B cell (primary cell): ENCODE measurements at regions not wholly inside any gene's neighbourhood (a gene's known extent, or its start where the extent isn't known, plus 50 kb on each side); places are given as distances from the start of the nearest gene placed in this dataset.

Experiments used
- ATAC-seq: fragments of 200-7000 bp; cut with Tn5 transposase; one replicate; pipeline ENCODE4 v1.10.0; 2021; ENCODE audit warnings: low read depth, mild to moderate bottlenecking, moderate number of reproducible peaks, moderate library complexity
- CTCF ChIA-PET: fragments of 350-600 bp; sonication (Branson Sonifier 250); formaldehyde crosslinking; loops from one replicate; lab custom pipeline; 2021; ENCODE audit warnings: antibody characterized with exemption, inconsistent platforms; lab: Charles Lee
- POLR2A ChIA-PET: fragments of 350-600 bp; sonication (Branson Sonifier 250); formaldehyde crosslinking; loops from one replicate; lab custom pipeline; 2021; ENCODE audit warnings: antibody characterized with exemption; lab: Charles Lee
- DNase-seq: peaks from one replicate; pipeline ENCODE4 v3.0.0; 2013
- H2AFZ ChIP-seq: 2 replicates; pipeline ENCODE4 v1.6.1; 2012; ENCODE audit warnings: mild to moderate bottlenecking, low read depth, low read length; ENCODE audit not compliant: insufficient read depth, poor library complexity, severe bottlenecking
- H3K27ac ChIP-seq, 2 donors: 1 replicate in 1 of 2; 2 replicates in 1 of 2; pipeline ENCODE4 v1.5.1; 2012 to 2013; ENCODE audit warnings: low read length in 2 of 2, mild to moderate bottlenecking in 2 of 2, moderate library complexity in 1 of 2
- H3K27me3 ChIP-seq, 4 experiments: fragments of 200-600 bp in 1 of 4; sonication (generic) in 1 of 4; replicated peaks in 1 of 4; 1 replicate in 2 of 4; 2 replicates in 2 of 4; pipeline versions ENCODE4 v1.6.1 to v1.7.0; 2013 to 2016; ENCODE audit warnings: low read length in 3 of 4, mild to moderate bottlenecking in 2 of 4, mixed read lengths in 1 of 4, moderate library complexity in 1 of 4; ENCODE audit not compliant: insufficient read depth in 4 of 4, control insufficient read depth in 3 of 4; ENCODE audit errors: control extremely low read depth in 1 of 4
- H3K36me3 ChIP-seq, 2 experiments: replicated peaks in 1 of 2; 1 replicate in 1 of 2; 2 replicates in 1 of 2; pipeline versions ENCODE4 v1.6.1 to v1.7.1; 2013; ENCODE audit warnings: low read length in 1 of 2; ENCODE audit not compliant: insufficient read depth in 2 of 2, control insufficient read depth in 1 of 2; ENCODE audit errors: control extremely low read depth in 1 of 2, extremely low read depth in 1 of 2
- H3K4me1 ChIP-seq, 2 donors: fragments of 200-600 bp in 1 of 2; sonication (generic) in 1 of 2; 1 replicate in 1 of 2; 2 replicates in 1 of 2; pipeline versions ENCODE4 v1.5.1 to v1.6.1; 2013 to 2017; ENCODE audit warnings: low read length in 2 of 2; ENCODE audit not compliant: control insufficient read depth in 2 of 2, insufficient read depth in 2 of 2
- H3K4me2 ChIP-seq: replicated peaks from 2 replicates; pipeline ENCODE3; 2012; ENCODE audit warnings: mild to moderate bottlenecking, low read depth, low read length; ENCODE audit not compliant: poor library complexity, severe bottlenecking
- H3K4me3 ChIP-seq, 5 experiments: fragments of 200-600 bp in 1 of 5; sonication (generic) in 1 of 5; 1 replicate in 3 of 5; 2 replicates in 2 of 5; pipeline versions ENCODE4 v1.5.1 to v1.7.0; 2011 to 2016; ENCODE audit warnings: low read length in 4 of 5, mild to moderate bottlenecking in 4 of 5, low read depth in 2 of 5, control low read depth in 1 of 5, moderate library complexity in 1 of 5; ENCODE audit not compliant: insufficient read depth in 1 of 5; ENCODE audit errors: control extremely low read depth in 1 of 5, extremely low read depth in 1 of 5
- H3K79me2 ChIP-seq: fragments of 200-600 bp; sonication (generic); one replicate; pipeline ENCODE4 v1.6.0; 2016; ENCODE audit warnings: low read length; ENCODE audit not compliant: control insufficient read depth, insufficient read depth
- H3K9ac ChIP-seq: fragments of 200-600 bp; sonication (generic); 2 replicates; pipeline ENCODE4 v1.6.1; 2017; ENCODE audit warnings: mild to moderate bottlenecking, low read length, moderate library complexity
- H3K9me3 ChIP-seq, 3 donors: one replicate each; pipeline versions ENCODE4 v1.6.1 to v1.7.1; 2013; ENCODE audit warnings: low read length in 2 of 3; ENCODE audit not compliant: control insufficient read depth in 2 of 3, insufficient read depth in 1 of 3; ENCODE audit errors: control extremely low read depth in 1 of 3
- H4K20me1 ChIP-seq: 2 replicates; pipeline ENCODE4 v1.6.0; 2012; ENCODE audit warnings: mild to moderate bottlenecking, low read length; ENCODE audit not compliant: insufficient read depth, control insufficient read depth, poor library complexity, severe bottlenecking
- H3K27ac Mint-ChIP-seq: one replicate; pipeline ENCODE4 v1.8.0; 2021; ENCODE audit warnings: mixed read lengths
- H3K27me3 Mint-ChIP-seq: one replicate; pipeline ENCODE4 v1.8.0; 2021; ENCODE audit warnings: mixed read lengths
- H3K4me1 Mint-ChIP-seq: one replicate; pipeline ENCODE4 v1.8.0; 2021; ENCODE audit warnings: mixed read lengths
- H3K4me3 Mint-ChIP-seq: one replicate; pipeline ENCODE4 v1.8.0; 2021; ENCODE audit warnings: mixed read lengths
- H3K9me3 Mint-ChIP-seq: one replicate; pipeline ENCODE4 v1.8.0; 2022; ENCODE audit warnings: mixed read lengths; ENCODE audit not compliant: insufficient read depth
- CTCF ChIP-seq: fragments of 200-600 bp; IDR thresholded peaks from one replicate; pipeline ENCODE4 v1.8.0; 2022; ENCODE audit warnings: antibody characterized with exemption, mild to moderate bottlenecking
- EZH2 ChIP-seq: IDR thresholded peaks from 2 replicates; pipeline ENCODE4 v1.6.1; 2012; ENCODE audit warnings: borderline replicate concordance, low read depth, mild to moderate bottlenecking, moderate library complexity, low read length; ENCODE audit not compliant: insufficient read depth, poor library complexity, severe bottlenecking
- WGBS: methylation state at CpG from one replicate; pipeline ENCODE4 v1.1.5; 2013; ENCODE audit warnings: missing lambda C conversion rate; ENCODE audit not compliant: insufficient coverage; 5-methylcytosine and 5-hydroxymethylcytosine counted together
- intact Hi-C: fragments of 100-400 bp; cut with micrococcal nuclease; formaldehyde crosslinking; loops from one replicate; pipeline ENCODE4 v1.10.0; 2022

DNA sequence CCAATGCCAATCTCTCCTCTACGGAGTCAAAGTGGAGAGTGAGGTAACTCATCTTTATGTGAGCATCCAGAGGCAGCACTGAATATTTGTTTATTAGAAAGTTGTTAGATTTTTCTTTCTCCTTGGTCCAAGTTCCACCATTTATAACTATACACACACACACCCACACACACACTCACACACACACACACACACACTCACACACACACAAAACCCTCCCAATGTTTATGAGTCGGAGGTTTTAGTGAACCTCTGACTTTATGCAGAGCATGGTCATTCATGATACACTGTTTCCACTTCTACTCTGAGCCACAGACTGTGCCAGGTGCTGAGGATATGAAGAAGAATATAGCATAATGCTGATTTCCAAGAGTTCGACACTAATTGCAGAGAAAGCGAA is 132.9 kb upstream of the CCDC68 start:
- H3K27ac Mint-ChIP-seq: peak overlapping the region; percentile 42
- H3K4me1 Mint-ChIP-seq: peaks cover 38% of the 10 kb centered on the region
- H3K79me2 ChIP-seq: no peaks in the 10 kb centered on the region
- DNase-seq: no peak
- CTCF ChIA-PET: no interaction called here
- H3K27me3 ChIP-seq: no peaks in the 10 kb centered on the region
- TF ChIP-seq EZH2 (no peak), CTCF (no peak)
- peaks cover 18 to 28% of the 10 kb centered on the region in 2 donors for H3K4me1 ChIP-seq
- WGBS: 69% methylated on average over 2 of the region's 4 CpGs
- intact Hi-C loops: loop anchor here (10.0 kb wide), 1 partner anchor 143 kb away; no protein-coding TSS in a partner anchor
- no peak overlapping the region for H3K4me3 Mint-ChIP-seq
- H3K9me3 ChIP-seq: no peaks in the 10 kb centered on the region
- POLR2A ChIA-PET: no interaction called here
- no peaks in the 10 kb centered on the region for H3K27me3 Mint-ChIP-seq
- no peaks in the 10 kb centered on the region for H4K20me1 ChIP-seq
- no peak overlapping the region for H3K4me2 ChIP-seq
- no peak for ATAC-seq
- H3K27ac ChIP-seq: no peak overlapping the region
- no peaks in the 10 kb centered on the region for H3K36me3 ChIP-seq
- no peaks in the 10 kb centered on the region for H3K9me3 Mint-ChIP-seq
- H3K4me3 ChIP-seq: no peak overlapping the region
- no peak overlapping the region for H3K9ac ChIP-seq
- H2AFZ ChIP-seq: no peak overlapping the region

- Histone ChIP-seq H3K9me3 (no peaks in the 10 kb centered on the region), H3K27me3 (no peaks in the 10 kb centered on the region), H3K79me2 (no peaks in the 10 kb centered on the region), H4K20me1 (no peaks in the 10 kb centered on the region), H3K36me3 (no peaks in the 10 kb centered on the region), H3K9ac (no peak overlapping the region), H3K4me1 (peaks cover 18 to 24% of the 10 kb centered on the region in 2 donors), H2AFZ (no peak overlapping the region), H3K4me3 (no peak overlapping the region), H3K27ac (no peak overlapping the region), H3K4me2 (no peak overlapping the region)
- POLR2A ChIA-PET: no interaction called here
- TF ChIP-seq CTCF (no peak), EZH2 (no peak)
- no peaks in the 10 kb centered on the region for H3K9me3 Mint-ChIP-seq
- H3K27me3 Mint-ChIP-seq: no peaks in the 10 kb centered on the region
- no CpG with 5 or more reads among the region's 3 CpGs for WGBS
- no peak overlapping the region for H3K27ac Mint-ChIP-seq
- CTCF ChIA-PET: no interaction called here
- DNase-seq (no peak), ATAC-seq (no peak)
- intact Hi-C loops: loop anchor here (10.0 kb wide), 1 partner anchor 144 kb away; no protein-coding TSS in a partner anchor
- peaks cover 40% of the 10 kb centered on the region for H3K4me1 Mint-ChIP-seq
- no peak overlapping the region for H3K4me3 Mint-ChIP-seq
Observed at GRCh38 chr18:55090564-55091188, 131.4 kb upstream of the CCDC68 start.
